Tibial nerve (tissue), 4 donors: ENCODE measurements at regions not wholly inside any gene's neighbourhood (a gene's known extent, or its start where the extent isn't known, plus 50 kb on each side); places are given as distances from the start of the nearest gene placed in this dataset.

Experiments used
- EP300 ChIP-seq, 2 donors: sonication (generic); formaldehyde crosslinking; IDR thresholded peaks; one replicate each; pipeline ENCODE4 v1.6.1; 2017; ENCODE audit warnings: antibody characterized with exemption in 2 of 2, mild to moderate bottlenecking in 1 of 2
- POLR2A ChIP-seq, 2 donors: fragments of 450-650 bp; IDR thresholded peaks; one replicate each; pipeline ENCODE4 v1.6.1; 2017; ENCODE audit warnings: antibody characterized with exemption in 2 of 2, mild to moderate bottlenecking in 2 of 2, moderate library complexity in 2 of 2
- TF ChIP-seq, protein P1 (sequence below), 5 experiments: fragments of 200-600 bp in 3 of 5; fragments of 450-650 bp in 2 of 5; sonication (generic) in 3 of 5; IDR thresholded peaks; one replicate each; pipeline ENCODE4 v1.5.1; 2016 to 2019; ENCODE audit warnings: antibody characterized with exemption in 5 of 5, mild to moderate bottlenecking in 3 of 5, moderate library complexity in 2 of 5

DNA sequence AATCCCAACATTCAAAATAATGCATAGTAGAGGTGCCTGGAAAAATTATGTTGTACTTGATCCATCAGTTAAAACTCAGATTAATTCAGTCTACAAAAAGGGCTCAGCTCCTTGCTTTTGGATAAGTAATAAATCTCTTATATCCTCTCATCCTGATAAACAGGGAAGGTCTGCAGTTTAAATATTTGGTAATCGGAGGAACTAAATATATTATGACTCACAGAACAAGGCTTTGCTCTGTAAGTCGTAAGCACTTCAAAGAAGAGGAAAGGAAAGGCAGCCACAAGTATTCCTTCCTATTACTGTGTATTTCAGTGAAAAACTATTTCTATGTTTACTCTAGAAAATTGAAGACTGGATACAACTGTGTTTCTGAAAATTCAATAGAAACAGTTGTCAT, 757.9 kb downstream of the CDY2B start:
- TF ChIP-seq, protein P1, sequence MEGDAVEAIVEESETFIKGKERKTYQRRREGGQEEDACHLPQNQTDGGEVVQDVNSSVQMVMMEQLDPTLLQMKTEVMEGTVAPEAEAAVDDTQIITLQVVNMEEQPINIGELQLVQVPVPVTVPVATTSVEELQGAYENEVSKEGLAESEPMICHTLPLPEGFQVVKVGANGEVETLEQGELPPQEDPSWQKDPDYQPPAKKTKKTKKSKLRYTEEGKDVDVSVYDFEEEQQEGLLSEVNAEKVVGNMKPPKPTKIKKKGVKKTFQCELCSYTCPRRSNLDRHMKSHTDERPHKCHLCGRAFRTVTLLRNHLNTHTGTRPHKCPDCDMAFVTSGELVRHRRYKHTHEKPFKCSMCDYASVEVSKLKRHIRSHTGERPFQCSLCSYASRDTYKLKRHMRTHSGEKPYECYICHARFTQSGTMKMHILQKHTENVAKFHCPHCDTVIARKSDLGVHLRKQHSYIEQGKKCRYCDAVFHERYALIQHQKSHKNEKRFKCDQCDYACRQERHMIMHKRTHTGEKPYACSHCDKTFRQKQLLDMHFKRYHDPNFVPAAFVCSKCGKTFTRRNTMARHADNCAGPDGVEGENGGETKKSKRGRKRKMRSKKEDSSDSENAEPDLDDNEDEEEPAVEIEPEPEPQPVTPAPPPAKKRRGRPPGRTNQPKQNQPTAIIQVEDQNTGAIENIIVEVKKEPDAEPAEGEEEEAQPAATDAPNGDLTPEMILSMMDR (IDR thresholded peaks at IDR 0.05), result no peak
- TF ChIP-seq EP300 (IDR thresholded peaks at IDR 0.05) (no peak), POLR2A (IDR thresholded peaks at IDR 0.05) (no peak)
